MM.1S (cell line): ENCODE measurements at regions not wholly inside any gene's neighbourhood (a gene's known extent, or its start where the extent isn't known, plus 50 kb on each side); places are given as distances from the start of the nearest gene placed in this dataset.

Experiments used
- DNase-seq: peaks from one replicate; pipeline ENCODE4 v3.0.0-alpha.2; 2015
- H2AFZ ChIP-seq: fragments of 300-600 bp; sonication (generic); 2 replicates; pipeline ENCODE4 v1.6.0; 2016; ENCODE audit warnings: antibody characterized with exemption, low read length
- H3F3A ChIP-seq: fragments of 300-600 bp; sonication (generic); 2 replicates; pipeline ENCODE4 v1.6.1; 2016; ENCODE audit warnings: mild to moderate bottlenecking, antibody characterized with exemption, low read length, moderate library complexity, mixed read lengths; ENCODE audit not compliant: insufficient read depth
- H3K27ac ChIP-seq: fragments of 300-600 bp; sonication (generic); 2 replicates; pipeline ENCODE4 v1.5.1; 2016; ENCODE audit warnings: mild to moderate bottlenecking, low read length
- H3K27me3 ChIP-seq: fragments of 300-600 bp; sonication (generic); replicated peaks from 2 replicates; pipeline ENCODE4 v1.6.0; 2016; ENCODE audit warnings: low read length; ENCODE audit not compliant: insufficient read depth
- H3K36me3 ChIP-seq: fragments of 300-600 bp; sonication (generic); replicated peaks from 2 replicates; pipeline ENCODE4 v1.6.1; 2016; ENCODE audit warnings: mild to moderate bottlenecking, low read length, mixed read lengths; ENCODE audit not compliant: insufficient read depth
- H3K4me1 ChIP-seq: fragments of 300-600 bp; sonication (generic); 2 replicates; pipeline ENCODE4 v1.6.1; 2016; ENCODE audit warnings: low read length, mixed read lengths
- H3K4me2 ChIP-seq: fragments of 300-600 bp; sonication (generic); 2 replicates; pipeline ENCODE4 v1.6.0; 2016; ENCODE audit warnings: low read depth, low read length
- H3K4me3 ChIP-seq: fragments of 300-600 bp; sonication (generic); 2 replicates; pipeline ENCODE4 v1.5.1; 2016; ENCODE audit warnings: low read length, mixed read lengths
- H3K79me2 ChIP-seq: fragments of 300-600 bp; sonication (generic); 2 replicates; pipeline ENCODE4 v1.6.1; 2016; ENCODE audit warnings: mixed run types, low read length, mixed read lengths
- H3K9ac ChIP-seq: fragments of 300-600 bp; sonication (generic); 2 replicates; pipeline ENCODE4 v1.6.1; 2016; ENCODE audit warnings: low read length, mixed read lengths
- H3K9me2 ChIP-seq: fragments of 300-600 bp; sonication (generic); replicated peaks from 2 replicates; pipeline ENCODE4 v1.6.1; 2016; ENCODE audit warnings: mild to moderate bottlenecking, low read length, mixed read lengths; ENCODE audit not compliant: insufficient read depth
- H3K9me3 ChIP-seq: fragments of 300-600 bp; sonication (generic); replicated peaks from 2 replicates; pipeline ENCODE4 v1.6.1; 2016; ENCODE audit warnings: mild to moderate bottlenecking, low read length, mixed read lengths; ENCODE audit not compliant: insufficient read depth
- H4K20me1 ChIP-seq: fragments of 300-600 bp; sonication (generic); 2 replicates; pipeline ENCODE4 v1.6.1; 2016; ENCODE audit warnings: mild to moderate bottlenecking, low read length, moderate library complexity, mixed read lengths; ENCODE audit not compliant: insufficient read depth
- EZH2 ChIP-seq: fragments of 300-600 bp; sonication (generic); optimal IDR thresholded peaks from 2 replicates; pipeline ENCODE3; 2017; ENCODE audit warnings: low read depth, mild to moderate bottlenecking, antibody characterized with exemption, low read length, mixed read lengths
- EZH2phosphoT487 ChIP-seq: fragments of 300-600 bp; sonication (generic); IDR thresholded peaks from 2 replicates; pipeline ENCODE4 v1.6.1; 2018; ENCODE audit warnings: antibody characterized with exemption, low read length
- TF ChIP-seq, protein P1 (sequence below): fragments of 300-600 bp; sonication (generic); IDR thresholded peaks from 2 replicates; pipeline ENCODE4 v1.5.1; 2016; ENCODE audit warnings: antibody characterized with exemption, low read length, mixed read lengths

DNA sequence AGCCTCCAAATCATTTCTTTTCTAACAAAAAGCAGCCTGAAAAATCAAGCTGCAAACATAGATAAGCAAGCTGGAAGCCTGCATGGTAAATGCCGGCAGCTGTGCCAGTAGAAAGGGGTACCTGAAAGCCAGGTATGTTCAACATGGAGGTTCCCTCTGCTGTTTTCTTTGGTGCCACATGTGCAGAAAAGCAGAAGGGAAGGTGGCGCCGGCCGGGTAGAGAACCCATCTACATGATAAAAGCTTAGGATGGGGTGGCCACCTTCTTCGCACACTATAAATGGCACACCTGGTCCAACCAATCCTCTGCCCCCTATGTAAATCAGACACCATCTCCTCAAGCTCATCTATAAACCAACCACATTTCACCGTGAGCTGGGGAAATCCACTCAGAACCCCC is 268.9 kb upstream of the IRX2 start:
- H3K9me2 ChIP-seq, result no peaks in the 10 kb centered on the region
- H3K27ac ChIP-seq, result no peak overlapping the region
- no peak overlapping the region for H3K4me2 ChIP-seq
- H3K9me3 ChIP-seq, result no peaks in the 10 kb centered on the region
- no peak overlapping the region for H3K9ac ChIP-seq
- no peak overlapping the region for H2AFZ ChIP-seq
- H3K4me3 ChIP-seq, result no peak overlapping the region
- no peaks in the 10 kb centered on the region for H3K27me3 ChIP-seq
- no peak for TF ChIP-seq EZH2phosphoT487
- TF ChIP-seq, protein P1, sequence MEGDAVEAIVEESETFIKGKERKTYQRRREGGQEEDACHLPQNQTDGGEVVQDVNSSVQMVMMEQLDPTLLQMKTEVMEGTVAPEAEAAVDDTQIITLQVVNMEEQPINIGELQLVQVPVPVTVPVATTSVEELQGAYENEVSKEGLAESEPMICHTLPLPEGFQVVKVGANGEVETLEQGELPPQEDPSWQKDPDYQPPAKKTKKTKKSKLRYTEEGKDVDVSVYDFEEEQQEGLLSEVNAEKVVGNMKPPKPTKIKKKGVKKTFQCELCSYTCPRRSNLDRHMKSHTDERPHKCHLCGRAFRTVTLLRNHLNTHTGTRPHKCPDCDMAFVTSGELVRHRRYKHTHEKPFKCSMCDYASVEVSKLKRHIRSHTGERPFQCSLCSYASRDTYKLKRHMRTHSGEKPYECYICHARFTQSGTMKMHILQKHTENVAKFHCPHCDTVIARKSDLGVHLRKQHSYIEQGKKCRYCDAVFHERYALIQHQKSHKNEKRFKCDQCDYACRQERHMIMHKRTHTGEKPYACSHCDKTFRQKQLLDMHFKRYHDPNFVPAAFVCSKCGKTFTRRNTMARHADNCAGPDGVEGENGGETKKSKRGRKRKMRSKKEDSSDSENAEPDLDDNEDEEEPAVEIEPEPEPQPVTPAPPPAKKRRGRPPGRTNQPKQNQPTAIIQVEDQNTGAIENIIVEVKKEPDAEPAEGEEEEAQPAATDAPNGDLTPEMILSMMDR, result no peak
- TF ChIP-seq EZH2, result no peak
- H3K79me2 ChIP-seq, result no peaks in the 10 kb centered on the region
- no peak for DNase-seq
- no peaks in the 10 kb centered on the region for H3K4me1 ChIP-seq
- no peaks in the 10 kb centered on the region for H3F3A ChIP-seq
- H3K36me3 ChIP-seq, result no peaks in the 10 kb centered on the region
- H4K20me1 ChIP-seq, result no peaks in the 10 kb centered on the region

DNA sequence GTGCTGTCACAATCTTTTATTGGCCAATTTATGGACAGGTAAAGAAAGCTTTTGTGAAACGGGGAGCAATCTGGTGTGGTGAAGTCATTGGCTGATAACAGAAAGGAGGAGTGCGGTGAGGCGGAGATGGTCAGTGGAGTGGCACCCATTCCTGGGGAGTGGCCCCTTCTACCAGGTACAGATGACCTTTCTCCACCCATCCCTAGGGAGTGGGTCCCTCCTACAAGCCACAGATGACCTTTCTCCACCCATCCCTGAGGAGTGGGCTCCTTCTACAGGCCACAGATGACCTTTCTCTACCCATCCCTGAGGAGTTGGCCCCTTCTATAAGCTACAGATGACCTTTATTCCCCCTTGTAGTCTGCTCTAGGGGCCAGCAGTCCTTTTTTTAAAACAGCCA is 267.6 kb upstream of the IRX2 start:
- no peak overlapping the region for H3K9ac ChIP-seq
- H3K27ac ChIP-seq, result no peak overlapping the region
- H3K36me3 ChIP-seq, result no peaks in the 10 kb centered on the region
- no peaks in the 10 kb centered on the region for H3F3A ChIP-seq
- H3K4me1 ChIP-seq, result no peaks in the 10 kb centered on the region
- H3K79me2 ChIP-seq, result no peaks in the 10 kb centered on the region
- H3K4me2 ChIP-seq, result no peak overlapping the region
- DNase-seq, result no peak
- H2AFZ ChIP-seq, result no peak overlapping the region
- no peaks in the 10 kb centered on the region for H4K20me1 ChIP-seq
- no peaks in the 10 kb centered on the region for H3K9me2 ChIP-seq
- no peaks in the 10 kb centered on the region for H3K27me3 ChIP-seq
- TF ChIP-seq EZH2 (no peak), EZH2phosphoT487 (no peak)
- TF ChIP-seq, protein P1, result no peak
- no peak overlapping the region for H3K4me3 ChIP-seq
- H3K9me3 ChIP-seq, result no peaks in the 10 kb centered on the region

DNA sequence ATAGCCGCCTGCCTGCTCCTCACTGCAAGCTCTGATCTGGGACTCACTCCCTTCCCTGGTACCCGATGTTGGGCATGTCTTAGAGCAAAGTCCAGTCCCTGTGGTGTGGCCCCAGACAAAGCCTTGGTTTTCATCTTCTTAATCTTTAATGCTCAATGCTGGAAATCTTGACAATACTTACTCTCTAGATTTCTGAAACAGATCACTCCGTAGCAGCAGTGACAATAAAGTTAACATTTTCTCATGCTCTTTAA is 260.2 kb upstream of the IRX2 start:
- no peaks in the 10 kb centered on the region for H3K4me1 ChIP-seq
- no peaks in the 10 kb centered on the region for H4K20me1 ChIP-seq
- TF ChIP-seq EZH2, result no peak
- TF ChIP-seq, protein P1, result no peak
- TF ChIP-seq EZH2phosphoT487, result no peak
- no peaks in the 10 kb centered on the region for H3K36me3 ChIP-seq
- no peaks in the 10 kb centered on the region for H3K79me2 ChIP-seq
- H3K4me2 ChIP-seq, result no peak overlapping the region
- no peak for DNase-seq
- H3K9ac ChIP-seq, result no peak overlapping the region
- no peak overlapping the region for H3K27ac ChIP-seq
- H3K27me3 ChIP-seq, result no peaks in the 10 kb centered on the region
- H3K9me3 ChIP-seq, result no peaks in the 10 kb centered on the region
- H3K9me2 ChIP-seq, result no peaks in the 10 kb centered on the region
- H3K4me3 ChIP-seq, result no peak overlapping the region
- no peaks in the 10 kb centered on the region for H3F3A ChIP-seq
- H2AFZ ChIP-seq, result no peak overlapping the region
